GM19468 (cell line): ENCODE measurements at regions not wholly inside any gene's neighbourhood (a gene's known extent, or its start where the extent isn't known, plus 50 kb on each side); places are given as distances from the start of the nearest gene placed in this dataset.

ENCODE experiments used
- ATAC-seq: cut with Tn5 transposase; IDR thresholded peaks from one replicate; pipeline ENCODE4 v1.9.1; 2021; ENCODE audit warnings: mild to moderate bottlenecking, moderate library complexity, moderate number of reproducible peaks; ENCODE audit not compliant: unreplicated experiment; ENCODE audit errors: extremely low read depth

DNA sequence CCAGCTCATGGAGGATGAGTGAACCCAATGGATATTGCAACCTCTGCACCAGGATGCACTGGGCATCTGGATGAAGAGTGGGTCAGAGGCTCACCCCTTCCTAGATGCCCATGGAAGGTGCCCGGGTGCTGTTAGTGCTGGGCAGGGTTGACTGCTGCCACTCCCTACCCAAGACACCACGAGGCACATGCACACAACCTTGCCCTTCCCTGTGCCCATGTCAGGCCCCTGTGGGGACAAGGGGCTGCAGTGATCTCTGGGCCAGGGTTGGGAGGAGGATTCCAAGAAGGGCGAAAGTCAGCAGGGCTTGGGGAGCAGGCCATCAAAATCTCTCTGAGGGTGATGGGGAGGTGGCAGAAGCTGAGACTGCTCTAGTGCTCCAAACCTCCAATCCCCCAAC, 309.7 kb upstream of the ST6GAL2 start:
- ATAC-seq: no peak

DNA sequence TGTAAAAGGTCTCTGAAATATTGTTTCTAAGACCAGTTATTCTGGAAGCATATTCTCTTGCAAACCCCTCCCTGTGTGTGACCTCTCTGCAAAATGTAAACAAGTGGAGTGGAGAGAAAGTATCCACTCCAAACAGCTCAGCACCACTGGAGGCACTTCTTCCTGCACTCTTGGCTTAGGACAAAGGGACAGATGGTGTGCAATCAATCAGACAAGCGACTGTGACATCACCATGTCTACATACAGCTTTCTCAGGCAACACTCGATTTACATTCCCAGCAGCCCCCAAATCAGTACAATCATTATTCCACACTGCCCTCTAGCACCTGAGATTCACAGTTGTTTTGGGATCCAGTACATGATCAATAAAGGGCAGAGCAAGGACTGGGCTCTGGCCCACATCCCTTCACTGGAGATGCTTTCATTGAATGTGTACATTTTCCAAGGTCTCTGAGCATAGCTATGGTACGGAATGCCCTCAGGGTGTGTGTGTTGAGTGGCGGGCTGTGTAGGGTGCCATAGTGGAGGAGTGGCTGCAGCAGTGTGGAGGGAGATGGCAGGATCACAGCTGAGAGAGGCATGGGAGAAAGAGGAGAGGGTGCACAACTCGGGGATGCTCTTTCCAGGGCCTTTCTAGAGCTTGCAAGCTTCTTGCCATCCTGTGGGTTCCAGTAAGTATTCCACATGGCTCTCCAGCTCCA, 311.8 kb upstream of the ST6GAL2 start:
- no peak for ATAC-seq

DNA sequence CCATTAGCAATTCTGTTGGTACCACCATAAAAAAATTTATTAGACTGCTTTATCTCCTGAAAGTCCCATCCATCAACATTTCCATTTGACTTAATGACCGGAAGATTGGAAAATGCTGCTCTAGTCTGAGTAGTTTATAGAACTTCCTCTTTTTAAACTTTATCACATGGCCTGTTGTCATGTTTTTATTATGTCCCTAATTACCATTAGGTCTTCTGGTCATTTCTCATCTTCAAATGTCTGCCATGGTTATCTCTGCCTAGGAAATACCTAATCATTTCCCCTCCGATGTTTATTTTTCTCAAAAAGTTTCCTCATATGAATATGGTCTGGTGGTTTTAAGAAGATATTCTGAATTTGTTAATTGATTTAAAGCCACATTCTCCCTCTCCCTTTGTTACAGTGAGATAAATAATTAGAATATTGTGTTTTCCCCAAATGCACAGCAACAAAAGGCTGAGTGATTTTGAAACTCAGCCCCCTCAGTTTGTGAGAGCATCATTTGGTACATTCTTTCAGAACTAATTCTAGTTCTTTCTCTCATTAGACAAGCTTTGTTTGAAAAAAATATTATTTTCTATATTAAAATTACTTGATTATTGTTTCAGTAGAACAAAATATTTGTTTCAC, 317.1 kb upstream of the ST6GAL2 start:
- no peak for ATAC-seq

DNA sequence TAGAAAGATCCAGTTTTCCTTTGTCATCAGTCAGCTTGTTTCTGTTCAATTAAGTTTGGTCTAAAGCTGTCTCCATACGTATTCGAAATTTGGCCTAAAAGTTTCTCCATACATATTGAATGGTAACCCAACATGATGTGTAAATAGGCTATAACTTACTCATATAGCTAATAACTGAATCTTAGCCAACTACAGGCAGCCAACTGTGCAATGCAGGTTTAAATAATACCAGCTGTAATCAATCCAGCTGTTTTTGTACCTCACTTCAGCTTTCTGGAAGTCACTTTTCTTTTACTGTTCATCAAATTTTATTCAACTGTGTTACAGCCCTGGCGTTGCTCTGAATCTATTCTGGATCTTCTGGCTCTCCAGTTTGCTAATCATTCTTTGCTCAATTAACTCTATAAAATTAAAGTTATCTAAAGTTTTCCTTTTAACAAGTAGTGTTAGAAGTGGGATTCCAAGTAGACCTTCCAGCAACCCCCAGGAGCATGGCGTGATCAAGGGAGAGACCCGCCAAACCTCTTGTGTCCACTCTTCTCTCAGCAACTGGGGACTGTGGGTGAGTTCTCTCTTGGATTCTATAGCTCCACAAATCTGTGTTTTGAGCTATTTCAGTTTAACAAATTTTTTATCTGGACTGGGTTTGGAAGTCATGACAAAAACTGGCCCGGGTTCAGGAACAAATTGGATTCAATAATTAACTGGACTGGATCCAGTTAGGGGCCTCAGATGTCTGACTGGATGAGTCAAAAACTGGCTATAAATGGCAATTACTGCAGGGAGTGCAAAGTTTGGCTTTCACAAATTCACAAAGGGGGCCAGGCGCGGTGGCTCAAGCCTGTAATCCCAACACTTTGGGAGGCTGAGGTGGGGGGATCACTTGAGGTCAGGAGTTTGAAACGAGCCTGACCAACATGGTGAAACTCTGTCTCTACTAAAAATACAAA, 329.7 kb upstream of the ST6GAL2 start:
- no peak for ATAC-seq

DNA sequence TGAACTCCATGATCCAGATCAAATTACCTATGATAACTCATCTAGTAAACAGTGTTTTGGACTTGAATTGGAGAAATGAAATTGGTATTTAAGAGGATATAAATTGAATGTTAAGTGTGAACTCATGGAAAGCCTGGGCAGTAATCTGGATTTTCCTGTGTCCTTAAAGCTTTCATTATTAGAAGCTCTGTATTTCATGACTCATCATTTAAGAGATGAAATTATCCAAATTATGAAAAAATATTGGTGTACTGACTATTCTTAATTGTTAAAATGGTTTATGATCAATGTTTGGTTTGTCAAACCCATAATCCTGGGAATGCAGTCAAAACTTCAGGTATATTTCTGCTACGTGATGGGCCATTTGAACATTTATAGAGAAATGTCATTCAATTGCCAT, 332.2 kb upstream of the ST6GAL2 start:
- no peak for ATAC-seq

DNA sequence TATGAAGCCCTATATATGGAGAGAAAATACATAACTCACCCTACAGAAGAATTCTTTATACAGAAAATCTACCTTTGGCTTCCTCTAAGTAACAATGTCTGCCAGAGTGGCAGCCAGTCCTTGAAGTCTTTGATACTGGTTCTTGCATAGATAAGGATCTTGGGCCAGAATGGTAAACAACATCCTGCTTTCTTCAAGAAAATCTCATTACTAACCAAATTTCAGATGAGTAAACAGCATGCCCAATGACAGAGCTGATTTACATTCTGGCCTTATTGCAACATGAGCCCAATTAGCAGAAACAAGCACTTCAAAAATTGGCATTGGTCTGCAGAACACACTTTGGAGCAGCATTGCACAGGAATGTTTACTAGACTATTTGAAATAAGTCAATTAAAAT, 336.5 kb upstream of the ST6GAL2 start:
- ATAC-seq: no peak

DNA sequence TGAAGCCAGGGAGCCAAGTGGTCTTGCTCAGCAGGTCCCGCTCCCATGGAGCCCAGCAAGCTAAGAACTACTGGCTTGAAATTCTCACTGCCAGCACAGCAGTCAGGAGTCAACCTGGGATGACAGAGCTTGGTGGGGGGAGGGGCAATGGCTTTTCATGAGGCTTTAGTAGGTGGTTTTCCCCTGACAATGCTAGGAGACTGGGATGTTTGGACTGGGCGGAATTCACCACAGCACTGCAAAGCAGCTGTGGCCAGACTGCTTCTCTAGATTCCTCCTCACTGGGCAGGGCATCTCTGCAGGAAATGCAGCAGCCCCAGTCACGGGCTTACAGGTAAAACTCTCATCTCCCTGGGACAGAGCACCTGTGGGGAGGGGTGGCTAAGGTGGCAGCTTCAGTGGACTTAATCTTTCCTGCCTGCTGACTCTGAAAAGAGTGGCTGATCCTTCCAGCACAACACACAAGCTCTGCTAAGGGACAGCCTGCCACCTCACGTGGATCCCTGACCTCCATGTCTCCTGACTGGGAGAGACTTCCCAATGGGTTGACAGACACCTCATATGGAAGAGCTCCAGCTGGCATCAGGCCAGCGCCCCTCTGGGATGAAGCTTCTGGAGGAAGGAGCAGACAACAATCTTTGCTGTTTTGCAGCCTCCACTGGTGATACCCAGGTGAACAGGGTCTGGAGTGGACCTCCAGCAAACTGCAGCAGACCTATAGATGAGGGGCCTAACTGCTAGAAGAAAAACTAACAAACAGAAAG, 349.7 kb upstream of the ST6GAL2 start:
- no peak for ATAC-seq

DNA sequence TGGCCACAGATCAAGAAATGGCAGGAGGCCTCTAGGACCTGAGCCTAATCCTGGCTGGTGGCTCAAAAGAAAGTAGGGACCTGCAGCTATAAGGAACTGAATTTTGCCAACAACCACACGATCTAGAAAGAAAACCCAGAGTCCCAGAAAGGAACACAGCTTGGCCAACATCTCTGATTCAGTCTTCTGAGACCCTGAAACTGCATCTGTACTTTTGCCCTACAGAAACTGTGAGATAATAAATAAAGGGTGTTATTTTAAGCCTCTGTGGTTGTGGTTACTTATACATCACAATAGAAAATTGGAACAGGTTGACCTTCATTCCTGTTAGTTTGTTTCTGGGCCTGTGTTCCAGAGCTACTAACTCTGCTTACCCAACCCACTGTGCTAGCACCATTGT, 356.8 kb upstream of the ST6GAL2 start:
- no peak for ATAC-seq

DNA sequence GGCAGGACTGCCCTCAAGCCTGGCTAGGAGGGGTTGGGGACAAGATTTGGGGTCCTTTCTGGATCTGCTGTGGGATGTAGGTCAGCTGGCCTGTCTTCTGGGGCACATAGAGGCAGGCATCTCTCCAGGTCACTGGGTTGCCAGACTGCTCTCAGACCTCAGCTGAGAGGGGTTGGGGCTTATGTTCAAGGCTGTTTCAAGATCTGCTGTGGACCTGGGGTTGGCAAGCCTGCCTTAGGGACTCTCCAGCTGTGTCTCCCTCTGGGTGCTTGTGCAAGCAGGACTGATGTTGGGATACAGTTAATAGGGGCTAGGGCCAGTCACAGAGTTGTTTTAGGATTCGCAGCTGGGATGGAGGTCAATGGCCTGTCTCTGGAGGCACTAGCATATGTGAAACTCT, 363.0 kb upstream of the ST6GAL2 start:
- ATAC-seq: no peak

DNA sequence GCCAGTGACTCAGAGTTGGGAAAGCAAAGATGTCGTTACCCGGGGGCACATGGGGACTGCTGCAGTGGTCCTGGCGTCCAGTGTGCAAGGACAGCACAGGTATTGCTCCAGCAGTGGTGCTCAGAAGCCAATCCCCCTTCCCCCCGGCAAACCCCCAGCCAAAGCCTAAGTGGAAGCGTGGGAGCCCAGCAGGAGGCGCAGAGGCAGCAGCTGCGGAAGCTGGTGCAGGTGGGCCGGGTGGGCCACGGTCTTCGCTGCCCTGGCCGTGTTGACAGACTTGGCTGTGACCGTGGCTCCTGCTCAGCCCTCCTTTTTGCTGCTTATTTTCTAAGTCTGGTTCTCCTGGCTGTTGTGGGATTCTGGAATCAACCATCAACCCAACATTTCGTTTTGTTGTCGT, 369.8 kb upstream of the ST6GAL2 start:
- no peak for ATAC-seq

DNA sequence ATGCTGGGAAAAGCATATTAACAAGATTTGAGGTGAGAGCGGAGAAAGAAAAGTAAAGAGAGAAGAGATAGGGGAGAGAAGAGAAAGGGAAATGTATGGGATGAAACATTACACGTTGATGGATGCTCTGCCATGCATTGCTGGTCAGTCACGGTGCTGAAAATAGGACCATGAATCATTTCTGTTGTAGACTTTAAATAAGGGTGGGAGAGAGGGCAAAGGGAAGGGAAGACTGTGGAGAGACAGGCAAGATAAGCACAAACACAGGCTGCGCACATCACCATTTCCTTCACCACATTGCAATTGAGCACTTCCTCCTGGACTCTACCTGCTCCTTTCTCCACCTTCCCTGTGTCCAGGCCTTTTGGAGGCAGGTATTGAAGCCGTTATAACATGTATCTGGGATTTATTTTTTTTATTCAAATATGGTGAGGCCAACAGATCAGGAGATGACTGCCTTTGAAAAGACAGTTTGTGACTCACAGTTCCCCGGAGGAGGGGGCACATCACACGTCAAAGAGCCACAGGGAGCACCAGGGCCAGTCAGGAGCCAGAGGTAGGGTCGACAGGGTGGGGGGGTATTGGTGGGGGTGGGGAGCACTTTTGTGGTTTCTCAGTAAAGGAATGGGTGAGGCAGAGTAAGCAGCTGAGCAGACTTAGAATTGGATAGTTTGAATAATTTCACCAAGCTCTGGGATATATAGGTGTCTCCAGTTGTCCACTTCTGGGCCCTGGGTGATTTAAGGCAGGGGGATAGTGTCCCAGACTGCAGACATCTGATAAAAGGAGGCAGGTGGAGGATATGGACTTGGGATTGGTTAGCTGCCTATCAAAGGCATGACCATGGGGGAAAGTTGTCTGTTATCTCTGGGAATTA, 372.8 kb upstream of the ST6GAL2 start:
- ATAC-seq: no peak

DNA sequence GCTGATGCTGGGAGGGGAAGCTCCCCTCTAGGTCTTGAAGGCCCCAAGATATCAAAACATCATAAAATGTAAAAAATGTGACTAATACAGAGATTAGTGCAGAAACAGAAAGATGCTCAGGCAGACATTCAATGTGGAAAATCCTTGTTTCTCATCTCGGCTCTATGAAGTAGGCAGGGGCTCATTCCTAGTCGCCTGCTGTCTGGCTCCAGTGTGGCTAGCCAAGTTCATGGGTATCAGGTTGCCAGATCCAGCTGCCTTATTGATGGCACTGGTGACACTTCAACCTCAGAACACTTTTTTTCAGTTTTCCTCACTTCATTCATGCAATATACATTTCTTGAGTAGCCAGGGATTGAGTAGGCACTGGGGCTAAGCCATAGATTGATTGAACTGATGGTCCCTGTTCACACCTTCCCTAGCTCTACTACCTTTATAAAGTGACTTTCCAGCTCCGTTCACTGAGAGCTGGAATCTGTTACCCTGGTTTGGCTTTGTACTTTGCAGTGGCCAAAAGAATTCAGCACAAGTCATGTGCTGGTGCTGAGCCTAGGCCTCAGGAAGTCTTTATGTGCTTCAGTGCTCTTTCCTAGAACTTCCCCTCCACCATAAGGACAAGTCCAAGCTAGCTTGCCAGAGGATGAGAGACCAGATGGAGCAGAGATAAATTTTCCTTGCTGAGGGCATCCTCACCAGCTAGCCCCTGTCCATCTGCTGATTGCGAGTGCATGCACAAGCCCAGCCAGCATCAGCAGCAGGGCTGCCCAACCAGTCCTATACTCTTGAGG, 373.6 kb upstream of the ST6GAL2 start:
- ATAC-seq: no peak

DNA sequence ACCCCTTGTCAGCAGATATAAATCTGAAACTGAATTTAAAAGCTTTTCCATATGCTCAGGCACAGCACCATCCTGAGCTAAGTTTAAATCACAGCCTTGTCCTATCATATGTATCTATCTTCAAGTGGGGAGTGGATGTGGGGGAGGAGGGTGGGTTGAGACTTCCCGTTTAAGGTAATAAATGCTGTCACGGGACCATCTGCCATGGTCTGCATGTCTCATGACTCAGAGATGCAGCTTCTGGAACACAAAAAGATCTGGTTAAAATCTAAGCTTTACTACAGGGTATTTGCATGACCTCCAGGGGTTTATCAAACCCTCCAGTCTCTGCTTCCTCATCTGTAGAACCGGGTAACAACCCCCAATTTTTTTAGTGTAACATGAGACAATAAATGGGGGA, 377.7 kb upstream of the ST6GAL2 start:
- ATAC-seq: no peak

DNA sequence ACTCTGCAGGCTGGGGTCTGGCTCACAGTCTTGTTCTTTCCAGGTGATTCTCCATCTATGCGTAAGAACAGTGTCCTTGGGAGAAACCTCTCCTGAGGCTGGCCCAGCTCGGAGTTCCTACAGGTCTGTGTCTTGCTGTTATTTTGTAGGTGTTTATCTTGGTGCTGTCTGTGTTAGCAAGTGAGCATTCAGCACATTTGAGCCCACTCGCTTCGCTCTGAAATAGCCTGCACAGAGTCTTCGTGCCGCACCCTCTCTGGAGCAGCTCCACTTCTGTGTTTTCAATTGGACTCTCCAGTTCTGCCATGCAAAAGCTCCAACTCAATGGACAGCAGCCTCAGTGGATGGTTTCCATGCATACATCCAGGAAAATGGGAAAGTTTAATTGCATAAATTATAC, 378.2 kb upstream of the ST6GAL2 start:
- ATAC-seq: no peak

DNA sequence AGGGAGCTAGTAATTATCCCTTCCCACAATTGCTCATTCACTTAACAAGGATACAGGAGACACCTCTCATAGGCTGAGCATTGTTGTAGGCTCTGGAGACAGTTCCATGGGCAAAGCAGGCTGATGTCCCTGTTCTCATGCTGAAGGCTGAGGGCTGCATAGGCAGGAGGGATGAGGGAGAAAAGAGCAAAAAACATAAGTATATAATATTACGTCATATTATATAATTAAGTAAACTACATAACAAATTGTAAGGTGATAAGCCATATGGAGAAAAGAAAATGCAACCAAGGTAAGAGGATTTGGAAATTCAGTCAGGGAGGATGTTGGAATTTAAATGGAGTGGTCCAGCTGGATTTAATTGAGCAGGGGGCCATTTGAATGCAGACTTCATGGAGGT, 380.6 kb upstream of the ST6GAL2 start:
- ATAC-seq: no peak

DNA sequence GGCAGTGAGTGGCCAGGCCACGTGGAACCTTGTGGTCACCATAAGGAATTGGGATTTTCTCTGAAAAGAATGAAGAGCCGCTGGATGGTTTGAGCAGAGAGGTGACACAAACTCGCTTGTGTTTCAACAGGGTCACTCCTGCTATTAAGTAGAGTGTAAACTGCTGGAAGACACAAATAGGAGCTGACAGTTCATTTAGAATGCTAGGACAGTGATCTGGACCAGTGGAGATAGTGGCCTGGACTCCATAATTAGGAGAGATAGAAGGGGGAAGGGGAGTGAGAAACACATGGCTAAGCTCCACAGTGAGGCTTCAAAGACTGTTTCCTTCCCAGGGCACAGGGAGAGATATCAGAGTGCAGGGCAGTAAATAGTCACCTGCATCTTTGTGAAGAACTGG, 381.1 kb upstream of the ST6GAL2 start:
- ATAC-seq: no peak

DNA sequence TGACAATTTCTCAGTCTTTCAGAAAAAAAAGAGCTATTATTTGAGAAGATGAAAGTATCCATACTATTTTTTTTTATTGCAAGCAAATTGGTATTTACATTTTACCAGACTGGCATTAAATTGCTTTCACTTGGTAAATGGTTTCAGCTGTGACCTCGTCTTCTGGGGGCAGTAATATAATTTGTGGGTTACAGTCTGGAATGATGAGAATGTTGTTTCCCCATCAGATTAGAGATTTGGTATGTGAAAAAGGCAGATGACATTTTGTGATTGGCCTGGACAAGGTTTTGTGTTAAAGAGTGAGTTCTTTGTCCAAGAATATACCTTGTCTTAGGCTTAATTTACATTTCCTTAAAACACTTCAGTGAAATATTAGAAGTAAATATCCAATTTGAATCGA, 390.1 kb upstream of the ST6GAL2 start:
- no peak for ATAC-seq

DNA sequence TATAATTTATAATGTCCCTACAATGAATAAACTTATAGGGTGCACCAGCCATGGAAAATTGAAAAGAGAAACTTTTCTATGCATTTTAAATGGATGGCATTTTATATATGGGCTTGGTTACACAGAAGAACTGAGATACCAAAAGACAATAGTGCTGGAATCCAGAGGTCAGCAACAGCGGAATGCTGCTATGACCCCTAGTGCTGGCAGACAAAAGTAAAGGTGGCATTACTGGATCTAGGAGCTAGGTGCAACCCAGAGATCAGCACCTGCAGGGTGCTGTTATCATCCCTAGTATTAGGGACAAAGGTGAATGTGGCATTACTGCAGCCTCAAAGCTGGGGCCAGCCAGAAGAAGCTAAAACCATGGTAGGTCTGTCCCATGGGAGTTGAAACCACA, 392.7 kb upstream of the ST6GAL2 start:
- no peak for ATAC-seq

DNA sequence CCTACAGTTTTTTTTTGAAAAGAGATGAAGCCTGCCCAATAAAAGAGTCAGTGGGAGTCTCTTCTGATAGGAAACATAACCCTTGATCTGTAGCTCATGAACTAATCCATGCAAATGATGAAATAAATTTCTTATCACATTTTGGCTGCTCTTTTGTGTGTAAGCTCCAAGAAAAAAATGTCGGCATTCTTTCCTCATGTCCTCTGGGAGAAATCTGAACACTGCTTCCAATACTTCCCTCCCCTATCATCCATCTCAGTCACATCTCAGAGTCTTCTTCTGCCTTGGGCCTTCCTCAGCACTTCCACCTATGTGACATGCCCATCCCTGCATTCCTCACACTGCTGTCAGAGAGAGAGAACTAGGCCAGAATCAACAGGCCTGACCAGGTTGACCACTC, 395.7 kb upstream of the ST6GAL2 start:
- no peak for ATAC-seq
